ENCODE measurements at regions not wholly inside any gene's neighbourhood (a gene's known extent, or its start where the extent isn't known, plus 50 kb on each side); places are given as distances from the start of the nearest gene placed in this dataset.

DNA sequence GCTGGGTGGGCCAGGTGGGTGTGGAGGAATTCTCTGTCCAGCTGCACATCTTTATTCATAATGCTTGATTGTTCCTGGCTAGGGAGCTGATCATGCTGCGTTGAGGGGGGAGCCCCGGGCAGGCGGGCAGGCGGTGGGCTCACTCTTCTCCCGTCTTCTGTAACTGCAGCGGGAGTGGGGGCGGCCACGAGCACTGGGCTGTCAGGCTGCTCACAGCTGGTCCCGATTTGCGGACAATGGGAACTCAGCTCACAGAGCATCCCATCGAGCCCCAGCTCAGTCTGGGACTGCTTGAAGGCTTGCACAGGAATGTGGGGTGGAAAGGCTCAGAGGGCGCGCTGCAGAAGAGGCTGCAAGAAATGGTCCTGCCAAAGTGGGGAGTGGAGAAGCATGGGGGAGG is 63.8 kb downstream of the EFNB1 start:
- DNase-seq (ENCODE audit: low spot score): no peak

DNA sequence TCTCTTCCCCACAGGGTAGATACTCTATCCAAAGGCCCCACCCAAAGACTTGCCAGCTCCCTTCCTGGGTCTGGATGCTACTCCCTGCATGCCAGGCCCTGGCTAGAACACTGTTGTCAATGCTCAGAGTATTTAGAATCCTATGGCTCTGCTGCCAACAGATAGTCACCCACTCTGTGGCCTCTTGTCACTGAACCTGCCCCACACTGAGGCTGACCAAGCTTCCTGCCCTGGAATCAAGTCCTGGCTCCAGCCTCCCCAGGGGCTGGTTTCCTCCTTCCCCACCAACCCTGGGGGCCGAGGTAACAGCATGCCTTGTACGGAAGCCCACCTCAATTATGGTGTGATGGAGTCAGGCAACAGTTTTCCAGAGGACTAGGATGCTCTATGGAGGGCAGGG is 63.3 kb downstream of the EFNB1 start:
- no peak for DNase-seq (ENCODE audit: low spot score)
